ENCODE measurements at regions not wholly inside any gene's neighbourhood (a gene's known extent, or its start where the extent isn't known, plus 50 kb on each side); places are given as distances from the start of the nearest gene placed in this dataset.

DNA sequence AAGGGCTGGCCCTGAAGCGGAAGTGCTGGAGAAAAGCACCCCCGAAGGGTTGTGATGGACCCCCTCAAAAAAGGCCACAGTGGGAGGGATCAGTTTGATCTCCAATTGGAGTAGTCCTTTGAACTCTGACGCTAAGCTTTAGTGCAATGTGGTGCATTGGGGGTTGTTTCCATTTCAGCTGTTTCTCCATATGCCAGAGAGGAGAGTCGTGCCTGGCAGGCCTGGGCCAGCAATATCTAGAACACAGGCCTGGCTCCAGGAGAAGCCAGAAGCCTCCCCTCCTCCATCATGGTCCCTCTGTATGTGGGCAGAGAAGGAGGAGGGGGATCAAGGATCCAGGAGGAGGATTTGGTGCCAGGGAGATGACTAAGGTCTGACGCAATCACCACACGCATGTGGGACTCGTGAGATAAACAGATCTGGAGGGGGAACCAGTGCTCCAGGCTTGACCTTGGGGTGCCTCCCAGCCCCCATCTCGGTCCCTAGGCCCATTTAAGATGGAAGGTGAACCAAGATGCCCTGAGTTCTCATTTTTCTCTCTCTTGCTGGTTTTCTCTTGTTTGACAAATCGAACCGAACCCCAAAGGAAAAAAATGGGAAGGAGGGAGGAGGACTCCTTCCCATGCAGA, 517.4 kb upstream of the JARID2 start:
- H3K27me3 ChIP-seq (replicated peaks in 1 of 2; ENCODE audit: control insufficient read depth in 2 of 2, insufficient read depth in 2 of 2, low read length in 1 of 2), result no peaks in the 10 kb centered on the region
- DNase-seq (ENCODE audit: low read depth, low spot score) (no peak), ATAC-seq (no peak), FAIRE-seq (no peak)
- TF ChIP-seq PAX5 (IDR thresholded peaks at IDR 0.05; ENCODE audit: borderline replicate concordance, low read depth, low read length), result no peak
- 0 out of 2 replicates have a peak, but pooled peaks have one; percentile 13 for TF ChIP-seq CHD2 (IDR thresholded peaks at IDR 0.05; ENCODE audit: borderline replicate concordance, low read depth, low read length)
- no peak overlapping the region; the same call in 1 of the 2 replicates for H2AFZ ChIP-seq (ENCODE audit: control insufficient read depth, low read depth, low read length)
- in situ Hi-C loops (cut with MboI) (no loop called here), intact Hi-C loops (cut with micrococcal nuclease; ENCODE audit: unreplicated experiment) (no loop called here)
- ChIA-PET SMC1A (ENCODE audit: uncharacterized antibody, unreplicated experiment) (interaction anchor here (0.9 to 4.3 kb wide), 13 partner anchors 8 to 858 kb away, joined by 3 to 39 read pairs (median 6); no protein-coding TSS in a partner anchor), CTCF (interaction anchor here (0.7 to 4.1 kb wide), 8 partner anchors 8 to 165 kb away, joined by 3 to 19 read pairs (median 4); no protein-coding TSS in a partner anchor), RAD21 (ENCODE audit: unreplicated experiment) (interaction anchor here (0.8 to 3.1 kb wide), 12 partner anchors 9 to 892 kb away, joined by 3 to 21 read pairs (median 6); no protein-coding TSS in a partner anchor), POLR2A (interaction anchor here (0.7 to 1.8 kb wide), 4 partner anchors 8 to 762 kb away, joined by 3 to 8 read pairs (median 4); no protein-coding TSS in a partner anchor)
- no peak overlapping the region for H3K9ac ChIP-seq (ENCODE audit: control insufficient read depth, insufficient read depth, low read length)
- BruUV-seq (replicated peaks), result no TSS peak
- H3K4me1 ChIP-seq (ENCODE audit: control insufficient read depth, insufficient read depth, low read length), result peaks cover 24% of the 10 kb centered on the region
- peak overlapping the region; percentile 67 for H3K27ac ChIP-seq (ENCODE audit: control insufficient read depth, insufficient read depth)
- peak overlapping the region; percentile 78 for H3K4me2 ChIP-seq (ENCODE audit: control insufficient read depth, insufficient read depth)
- no peak overlapping the region for H3K4me3 ChIP-seq
- no peaks in the 10 kb centered on the region; the same call in none of the 3 replicates for H3K9me3 ChIP-seq (replicated peaks; ENCODE audit: control insufficient read depth, insufficient read depth, low read length)
- no peaks in the 10 kb centered on the region for H3K79me2 ChIP-seq (ENCODE audit: control insufficient read depth, insufficient read depth, low read length)
- no peaks in the 10 kb centered on the region for H4K20me1 ChIP-seq (ENCODE audit: control insufficient read depth, insufficient read depth)
- WGBS (ENCODE audit: insufficient coverage, insufficient replicate concordance, low lambda C conversion rate, missing lambda C conversion rate), result 87% methylated on average over 10 of the region's 10 CpGs
- H3K36me3 ChIP-seq (ENCODE audit: control insufficient read depth in 2 of 2, insufficient read depth in 2 of 2, low read length in 1 of 2), result no peaks in the 10 kb centered on the region

DNA sequence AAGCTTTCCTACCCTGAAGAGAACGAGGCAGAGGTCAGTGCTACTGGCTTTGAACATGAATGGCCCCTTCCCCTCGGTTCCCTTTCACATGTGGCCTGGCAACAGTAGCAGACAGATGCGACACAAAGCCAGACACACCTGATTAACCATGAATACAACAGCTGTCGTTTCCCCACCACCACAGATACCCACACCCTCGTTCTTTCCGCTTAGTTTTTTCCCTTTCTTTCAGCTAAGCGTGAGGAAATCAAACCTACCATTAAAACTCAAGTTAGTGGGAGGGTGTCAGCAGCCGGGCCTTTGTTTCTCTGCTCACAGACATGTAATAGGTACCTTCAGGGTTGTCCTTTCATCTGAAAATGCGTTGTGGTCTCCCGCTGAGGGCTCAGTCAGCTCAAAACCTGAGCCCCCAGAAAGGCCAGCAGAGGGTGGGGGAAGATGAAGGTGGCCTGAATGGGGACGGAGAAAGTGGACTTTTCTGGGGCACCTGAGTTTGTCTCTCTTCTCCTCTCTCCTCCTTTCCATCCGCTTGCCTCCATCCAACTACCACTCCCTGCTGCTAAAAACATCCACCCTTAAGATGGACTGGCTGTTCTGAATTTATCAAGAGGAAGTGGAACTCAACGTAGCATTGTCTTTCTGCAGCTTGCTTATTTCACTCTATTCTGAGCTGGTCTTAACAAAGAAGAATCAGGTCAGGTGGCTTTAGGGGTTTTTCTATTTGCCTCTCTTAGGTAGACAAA, 516.6 kb upstream of the JARID2 start:
- BruUV-seq (replicated peaks), result TSS peak; percentile 91
- POLR2A ChIA-PET, result interaction anchor here (0.5 to 1.8 kb wide), 5 partner anchors 9 to 761 kb away, joined by 3 to 8 read pairs (median 4); no protein-coding TSS in a partner anchor
- Histone ChIP-seq H4K20me1 (ENCODE audit: control insufficient read depth, insufficient read depth) (no peaks in the 10 kb centered on the region), H3K4me1 (ENCODE audit: control insufficient read depth, insufficient read depth, low read length) (peaks cover 32% of the 10 kb centered on the region), H3K4me3 (peak overlapping the region; percentile 4; the same call in 1 of the 2 replicates), H2AFZ (ENCODE audit: control insufficient read depth, low read depth, low read length) (peak overlapping the region; percentile 77), H3K36me3 (ENCODE audit: control insufficient read depth in 2 of 2, insufficient read depth in 2 of 2, low read length in 1 of 2) (no peaks in the 10 kb centered on the region), H3K27ac (ENCODE audit: control insufficient read depth, insufficient read depth) (peak overlapping the region; percentile 67), H3K79me2 (ENCODE audit: control insufficient read depth, insufficient read depth, low read length) (no peaks in the 10 kb centered on the region), H3K4me2 (ENCODE audit: control insufficient read depth, insufficient read depth) (peak overlapping the region; percentile 78), H3K9ac (ENCODE audit: control insufficient read depth, insufficient read depth, low read length) (peak overlapping the region; percentile 36; the same call in 1 of the 2 replicates), H3K27me3 (replicated peaks in 1 of 2; ENCODE audit: control insufficient read depth in 2 of 2, insufficient read depth in 2 of 2, low read length in 1 of 2) (no peaks in the 10 kb centered on the region), H3K9me3 (replicated peaks; ENCODE audit: control insufficient read depth, insufficient read depth, low read length) (no peaks in the 10 kb centered on the region; the same call in 1 of the 3 replicates)
- CTCF ChIA-PET, result interaction anchor here (1.1 to 4.1 kb wide), 8 partner anchors 9 to 525 kb away, joined by 3 to 19 read pairs (median 4); no protein-coding TSS in a partner anchor
- in situ Hi-C loops (cut with MboI) (no loop called here), intact Hi-C loops (cut with micrococcal nuclease; ENCODE audit: unreplicated experiment) (no loop called here)
- ATAC-seq (peak; percentile 87), FAIRE-seq (peak; percentile 71), DNase-seq (ENCODE audit: low read depth, low spot score) (peak; percentile 56)
- RAD21 ChIA-PET (ENCODE audit: unreplicated experiment), result interaction anchor here (0.5 to 3.1 kb wide), 19 partner anchors 9 to 891 kb away, joined by 3 to 21 read pairs (median 4); no protein-coding TSS in a partner anchor
- 48% methylated on average over 13 of the region's 13 CpGs for WGBS (ENCODE audit: insufficient coverage, insufficient replicate concordance, low lambda C conversion rate, missing lambda C conversion rate)
- SMC1A ChIA-PET (ENCODE audit: uncharacterized antibody, unreplicated experiment), result interaction anchor here (0.8 to 4.3 kb wide), 18 partner anchors 9 to 857 kb away, joined by 3 to 39 read pairs (median 4); no protein-coding TSS in a partner anchor
- TF ChIP-seq TCF3 (IDR thresholded peaks at IDR 0.05; ENCODE audit: borderline replicate concordance, insufficient read depth, low read depth, low read length) (0 out of 2 replicates have a peak, but pooled peaks have one; percentile 53), CEBPZ (IDR thresholded peaks at IDR 0.05; ENCODE audit: low read depth, low read length) (no peak), NBN (IDR thresholded peaks at IDR 0.05) (0 out of 2 replicates have a peak, but pooled peaks have one; percentile 51), SREBF2 (IDR thresholded peaks at IDR 0.05; ENCODE audit: low read length) (no peak), CBFB (IDR thresholded peaks at IDR 0.05; ENCODE audit: low read depth) (0 out of 2 replicates have a peak, but pooled peaks have one; percentile 21)
- TF ChIP-seq, protein P1, sequence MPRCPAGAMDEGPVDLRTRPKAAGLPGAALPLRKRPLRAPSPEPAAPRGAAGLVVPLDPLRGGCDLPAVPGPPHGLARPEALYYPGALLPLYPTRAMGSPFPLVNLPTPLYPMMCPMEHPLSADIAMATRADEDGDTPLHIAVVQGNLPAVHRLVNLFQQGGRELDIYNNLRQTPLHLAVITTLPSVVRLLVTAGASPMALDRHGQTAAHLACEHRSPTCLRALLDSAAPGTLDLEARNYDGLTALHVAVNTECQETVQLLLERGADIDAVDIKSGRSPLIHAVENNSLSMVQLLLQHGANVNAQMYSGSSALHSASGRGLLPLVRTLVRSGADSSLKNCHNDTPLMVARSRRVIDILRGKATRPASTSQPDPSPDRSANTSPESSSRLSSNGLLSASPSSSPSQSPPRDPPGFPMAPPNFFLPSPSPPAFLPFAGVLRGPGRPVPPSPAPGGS (IDR thresholded peaks at IDR 0.05; ENCODE audit: borderline replicate concordance, insufficient read depth, low read depth, low read length, poor library complexity, severe bottlenecking), result no peak

All from GM12878 (cell line).